Astrocyte (in vitro differentiated cells and primary cell): ENCODE measurements at regions not wholly inside any gene's neighbourhood (a gene's known extent, or its start where the extent isn't known, plus 50 kb on each side); places are given as distances from the start of the nearest gene placed in this dataset.

Experiments used
- DNase-seq: peaks from one replicate; pipeline ENCODE4 v3.0.0-alpha.2; 2010; ENCODE audit warnings: low read depth
- FAIRE-seq: peaks from 2 replicates; lab custom pipeline; 2011; peaks lifted over from hg19 to GRCh38; lab: Jason Lieb, UNC
- H2AFZ ChIP-seq: 2 replicates; pipeline ENCODE4 v1.6.0; 2012; ENCODE audit warnings: low read depth, low read length, inconsistent platforms
- H3K27ac ChIP-seq: 2 replicates; pipeline ENCODE4 v1.5.1; 2011; ENCODE audit warnings: low read depth, low read length, inconsistent platforms
- H3K27me3 ChIP-seq: 2 replicates; pipeline ENCODE4 v1.6.0; 2011; ENCODE audit warnings: low read length, inconsistent platforms; ENCODE audit not compliant: insufficient read depth
- H3K36me3 ChIP-seq: 2 replicates; pipeline ENCODE4 v1.5.1; 2011; ENCODE audit warnings: low read length, inconsistent platforms; ENCODE audit not compliant: insufficient read depth
- H3K4me1 ChIP-seq: 2 replicates; pipeline ENCODE4 v1.5.1; 2011; ENCODE audit warnings: low read length, inconsistent platforms; ENCODE audit not compliant: insufficient read depth
- H3K4me2 ChIP-seq: 2 replicates; pipeline ENCODE4 v1.6.0; 2012; ENCODE audit warnings: low read length, inconsistent platforms
- H3K4me3 ChIP-seq: 2 replicates; pipeline ENCODE4 v1.5.1; 2011; ENCODE audit warnings: low read depth, mild to moderate bottlenecking, low read length, inconsistent platforms; ENCODE audit not compliant: insufficient read depth
- H3K79me2 ChIP-seq: 2 replicates; pipeline ENCODE4 v1.6.0; 2012; ENCODE audit warnings: mild to moderate bottlenecking, low read length, inconsistent platforms; ENCODE audit not compliant: insufficient read depth
- H3K9ac ChIP-seq: 2 replicates; pipeline ENCODE4 v1.6.0; 2012; ENCODE audit warnings: mild to moderate bottlenecking, low read length, inconsistent platforms
- H3K9me3 ChIP-seq: 2 replicates; pipeline ENCODE4 v1.5.1; 2012; ENCODE audit warnings: low read depth, mild to moderate bottlenecking, low read length, inconsistent platforms; ENCODE audit not compliant: insufficient read depth
- H4K20me1 ChIP-seq: 2 replicates; pipeline ENCODE4 v1.6.0; 2012; ENCODE audit warnings: low read length, inconsistent platforms; ENCODE audit not compliant: insufficient read depth
- H3K27ac Mint-ChIP-seq: one replicate; pipeline ENCODE4 v1.8.0; 2021; ENCODE audit warnings: mild to moderate bottlenecking, mixed read lengths; ENCODE audit not compliant: unreplicated experiment
- H3K27me3 Mint-ChIP-seq: one replicate; pipeline ENCODE4 v1.8.0; 2021; ENCODE audit warnings: low read depth, mixed read lengths; ENCODE audit not compliant: unreplicated experiment
- H3K36me3 Mint-ChIP-seq: one replicate; pipeline ENCODE4 v1.8.0; 2021; ENCODE audit warnings: low read depth, mixed read lengths; ENCODE audit not compliant: unreplicated experiment
- H3K4me1 Mint-ChIP-seq: one replicate; pipeline ENCODE4 v1.8.0; 2021; ENCODE audit warnings: low read depth, mixed read lengths; ENCODE audit not compliant: unreplicated experiment
- H3K4me3 Mint-ChIP-seq: one replicate; pipeline ENCODE4 v1.8.0; 2021; ENCODE audit warnings: mild to moderate bottlenecking, moderate library complexity, mixed read lengths; ENCODE audit not compliant: unreplicated experiment
- H3K9me3 Mint-ChIP-seq: one replicate; pipeline ENCODE4 v1.8.0; 2021; ENCODE audit warnings: mild to moderate bottlenecking, mixed read lengths; ENCODE audit not compliant: unreplicated experiment
- CTCF ChIP-seq: IDR thresholded peaks from 2 replicates; pipeline ENCODE4 v1.5.1; 2011; ENCODE audit warnings: low read depth, mild to moderate bottlenecking, inconsistent platforms, low read length, moderate library complexity; ENCODE audit not compliant: insufficient read depth
- EZH2 ChIP-seq: IDR thresholded peaks from 2 replicates; pipeline ENCODE4 v1.6.1; 2012; ENCODE audit warnings: mild to moderate bottlenecking, low read length, inconsistent platforms; ENCODE audit not compliant: insufficient read depth

GRCh38 chr6:87982134-87982533 lies 65.5 kb upstream of the SPACA1 start:
- no peaks in the 10 kb centered on the region for H3K27me3 ChIP-seq
- H3K79me2 ChIP-seq = no peaks in the 10 kb centered on the region
- FAIRE-seq (no peak), DNase-seq (no peak)
- Mint-ChIP-seq H3K27me3 (peaks cover 2% of the 10 kb centered on the region), H3K4me3 (no peak overlapping the region), H3K4me1 (no peaks in the 10 kb centered on the region), H3K9me3 (no peaks in the 10 kb centered on the region), H3K36me3 (no peaks in the 10 kb centered on the region), H3K27ac (no peak overlapping the region)
- H3K4me3 ChIP-seq = no peak overlapping the region
- no peaks in the 10 kb centered on the region for H3K9me3 ChIP-seq
- no peak overlapping the region for H3K27ac ChIP-seq
- no peak overlapping the region for H2AFZ ChIP-seq
- no peaks in the 10 kb centered on the region for H3K4me1 ChIP-seq
- TF ChIP-seq EZH2 = no peak
- no peak for TF ChIP-seq CTCF
- no peaks in the 10 kb centered on the region for H4K20me1 ChIP-seq
- no peak overlapping the region for H3K4me2 ChIP-seq
- no peaks in the 10 kb centered on the region for H3K36me3 ChIP-seq
- no peak overlapping the region for H3K9ac ChIP-seq

- Histone ChIP-seq H3K36me3 (no peaks in the 10 kb centered on the region), H2AFZ (no peak overlapping the region), H3K27ac (no peak overlapping the region), H3K4me2 (no peak overlapping the region), H3K4me3 (no peak overlapping the region), H4K20me1 (no peaks in the 10 kb centered on the region), H3K79me2 (no peaks in the 10 kb centered on the region), H3K9ac (no peak overlapping the region), H3K27me3 (no peaks in the 10 kb centered on the region), H3K4me1 (no peaks in the 10 kb centered on the region), H3K9me3 (no peaks in the 10 kb centered on the region)
- FAIRE-seq = no peak
- DNase-seq = no peak
- Mint-ChIP-seq H3K4me3 (no peak overlapping the region), H3K9me3 (no peaks in the 10 kb centered on the region), H3K4me1 (no peaks in the 10 kb centered on the region), H3K27ac (no peak overlapping the region), H3K36me3 (no peaks in the 10 kb centered on the region), H3K27me3 (peaks cover 2% of the 10 kb centered on the region)
- TF ChIP-seq CTCF (no peak), EZH2 (no peak)
These were observed 67.9 kb upstream of the SPACA1 start for GRCh38 chr6:87979737-87980136.

DNA sequence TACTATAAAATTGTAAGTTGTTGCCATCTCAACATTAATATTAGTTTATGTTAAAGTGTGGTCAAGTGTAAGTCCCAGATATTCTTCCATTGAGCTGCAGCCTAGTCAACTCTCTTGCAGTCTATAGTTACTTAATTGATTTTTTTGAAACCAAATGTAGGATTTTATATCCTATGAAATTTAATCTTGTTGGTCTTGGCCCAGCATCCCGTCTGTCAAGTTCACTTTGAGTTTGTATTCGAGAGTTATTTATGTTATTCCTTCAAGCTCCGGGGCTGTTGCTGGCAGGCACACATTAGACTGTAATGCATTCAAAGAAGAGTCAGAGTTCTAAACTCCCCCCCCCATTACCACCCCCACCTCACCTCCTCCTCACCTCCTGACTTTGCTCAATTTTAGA lies 71.0 kb upstream of the SPACA1 start:
- Mint-ChIP-seq H3K27ac (no peak overlapping the region), H3K9me3 (no peaks in the 10 kb centered on the region), H3K36me3 (no peaks in the 10 kb centered on the region), H3K27me3 (peaks cover 2% of the 10 kb centered on the region), H3K4me3 (no peak overlapping the region), H3K4me1 (no peaks in the 10 kb centered on the region)
- Histone ChIP-seq H3K4me2 (no peak overlapping the region), H3K36me3 (no peaks in the 10 kb centered on the region), H3K9me3 (no peaks in the 10 kb centered on the region), H4K20me1 (no peaks in the 10 kb centered on the region), H3K4me3 (no peak overlapping the region), H2AFZ (no peak overlapping the region), H3K9ac (no peak overlapping the region), H3K79me2 (no peaks in the 10 kb centered on the region), H3K27ac (no peak overlapping the region), H3K4me1 (no peaks in the 10 kb centered on the region), H3K27me3 (no peaks in the 10 kb centered on the region)
- DNase-seq (no peak), FAIRE-seq (no peak)
- TF ChIP-seq EZH2 (no peak), CTCF (no peak)
